ENCODE measurements at regions not wholly inside any gene's neighbourhood (a gene's known extent, or its start where the extent isn't known, plus 50 kb on each side); places are given as distances from the start of the nearest gene placed in this dataset.
"Not testable (repeated sequence)": the region's sequence is repeated elsewhere in the genome, so short reads cannot be mapped to it uniquely, and the experiment has no call there.

GRCh38 chr1:238450976-238451375 lies 560.3 kb upstream of the ZP4 start:
- no peak overlapping the region for H3K4me3 ChIP-seq (replicated peaks in 1 of 2; ENCODE audit: low read depth in 2 of 2, low read length in 2 of 2)
- TF ChIP-seq, protein P1, sequence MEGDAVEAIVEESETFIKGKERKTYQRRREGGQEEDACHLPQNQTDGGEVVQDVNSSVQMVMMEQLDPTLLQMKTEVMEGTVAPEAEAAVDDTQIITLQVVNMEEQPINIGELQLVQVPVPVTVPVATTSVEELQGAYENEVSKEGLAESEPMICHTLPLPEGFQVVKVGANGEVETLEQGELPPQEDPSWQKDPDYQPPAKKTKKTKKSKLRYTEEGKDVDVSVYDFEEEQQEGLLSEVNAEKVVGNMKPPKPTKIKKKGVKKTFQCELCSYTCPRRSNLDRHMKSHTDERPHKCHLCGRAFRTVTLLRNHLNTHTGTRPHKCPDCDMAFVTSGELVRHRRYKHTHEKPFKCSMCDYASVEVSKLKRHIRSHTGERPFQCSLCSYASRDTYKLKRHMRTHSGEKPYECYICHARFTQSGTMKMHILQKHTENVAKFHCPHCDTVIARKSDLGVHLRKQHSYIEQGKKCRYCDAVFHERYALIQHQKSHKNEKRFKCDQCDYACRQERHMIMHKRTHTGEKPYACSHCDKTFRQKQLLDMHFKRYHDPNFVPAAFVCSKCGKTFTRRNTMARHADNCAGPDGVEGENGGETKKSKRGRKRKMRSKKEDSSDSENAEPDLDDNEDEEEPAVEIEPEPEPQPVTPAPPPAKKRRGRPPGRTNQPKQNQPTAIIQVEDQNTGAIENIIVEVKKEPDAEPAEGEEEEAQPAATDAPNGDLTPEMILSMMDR (IDR thresholded peaks at IDR 0.05; ENCODE audit: low read depth, low read length): no peak
- peak in 1 of 2 donors; percentile 13 for DNase-seq (ENCODE audit: low read depth in 2 of 2)

- H3K4me3 ChIP-seq (replicated peaks in 1 of 2; ENCODE audit: low read depth in 2 of 2, low read length in 2 of 2): no peak overlapping the region
- TF ChIP-seq, protein P1 (IDR thresholded peaks at IDR 0.05; ENCODE audit: low read depth, low read length): no peak
- no peak for DNase-seq (ENCODE audit: low read depth in 2 of 2)
Observed at GRCh38 chr1:238443687-238444086, 553.0 kb upstream of the ZP4 start.

GRCh38 chr1:238439511-238439910 lies 548.8 kb upstream of the ZP4 start:
- no peak for DNase-seq (ENCODE audit: low read depth in 2 of 2)
- no peak overlapping the region for H3K4me3 ChIP-seq (replicated peaks in 1 of 2; ENCODE audit: low read depth in 2 of 2, low read length in 2 of 2)
- TF ChIP-seq, protein P1 (IDR thresholded peaks at IDR 0.05; ENCODE audit: low read depth, low read length): no peak

- TF ChIP-seq, protein P1 (IDR thresholded peaks at IDR 0.05; ENCODE audit: low read depth, low read length): no peak
- H3K4me3 ChIP-seq (replicated peaks in 1 of 2; ENCODE audit: low read depth in 2 of 2, low read length in 2 of 2): no peak overlapping the region
- no peak for DNase-seq (ENCODE audit: low read depth in 2 of 2)
Observed at GRCh38 chr1:238438311-238439270, 547.9 kb upstream of the ZP4 start.

DNA sequence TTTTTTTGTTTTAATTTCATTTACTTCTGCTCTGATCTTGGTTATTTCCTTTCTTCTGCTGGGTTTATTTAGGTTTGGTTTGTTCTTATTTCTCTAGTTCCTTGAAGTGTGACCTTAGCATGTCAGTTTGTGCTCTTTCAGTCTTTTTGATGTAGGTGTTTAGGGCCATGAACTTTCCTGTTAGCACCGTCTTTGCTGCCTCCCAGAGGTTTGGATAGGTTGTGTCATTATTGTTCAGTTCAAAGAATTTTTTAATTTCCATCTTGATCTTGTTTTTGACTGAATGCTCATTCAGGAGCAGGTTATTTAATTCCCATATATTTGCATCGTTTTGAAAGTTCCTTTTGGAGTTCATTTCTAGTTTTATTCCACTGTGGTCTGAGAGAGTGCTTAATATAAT lies 539.0 kb upstream of the ZP4 start:
- peak in 1 of 2 donors; percentile 7 for DNase-seq (ENCODE audit: low read depth in 2 of 2)
- not testable (repeated sequence) for H3K4me3 ChIP-seq (replicated peaks in 1 of 2; ENCODE audit: low read depth in 2 of 2, low read length in 2 of 2)

- H3K4me3 ChIP-seq (replicated peaks in 1 of 2; ENCODE audit: low read depth in 2 of 2, low read length in 2 of 2): no peak overlapping the region
- DNase-seq (ENCODE audit: low read depth in 2 of 2): no peak
- TF ChIP-seq, protein P1 (IDR thresholded peaks at IDR 0.05; ENCODE audit: low read depth, low read length): no peak
Observed at GRCh38 chr1:238419209-238419608, 528.5 kb upstream of the ZP4 start.

DNA sequence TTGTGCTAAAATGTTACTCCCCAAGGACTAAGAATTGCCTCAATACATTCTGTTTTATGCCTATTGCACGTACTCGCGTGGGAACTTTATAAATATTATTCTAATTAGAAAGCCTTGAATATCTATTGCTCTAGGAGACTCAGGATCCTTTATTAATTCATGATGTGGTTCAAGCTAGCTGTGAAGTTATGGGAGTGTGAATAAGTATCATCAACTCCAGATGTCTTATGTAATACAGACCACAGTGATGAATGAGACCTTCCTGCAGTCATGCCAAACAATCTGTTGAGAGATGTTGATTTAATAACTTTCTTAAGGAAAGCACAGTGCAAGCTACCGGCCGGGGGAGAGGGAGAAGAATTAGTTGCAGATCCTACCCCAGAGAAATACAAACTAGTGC lies 519.2 kb upstream of the ZP4 start:
- DNase-seq (ENCODE audit: low read depth in 2 of 2): peak in 1 of 2 donors; percentile 70
- TF ChIP-seq, protein P1 (IDR thresholded peaks at IDR 0.05; ENCODE audit: low read depth, low read length): no peak
- H3K4me3 ChIP-seq (replicated peaks in 1 of 2; ENCODE audit: low read depth in 2 of 2, low read length in 2 of 2): no peak overlapping the region

Data from cardiac fibroblast (primary cell).